HepG2 (cell line): ENCODE measurements at regions not wholly inside any gene's neighbourhood (a gene's known extent, or its start where the extent isn't known, plus 50 kb on each side); places are given as distances from the start of the nearest gene placed in this dataset.

ENCODE experiments used
- ATAC-seq: fragments of 200-7000 bp; cut with Tn5 transposase; 3 replicates; pipeline ENCODE4 v1.9.1; 2020; ENCODE audit warnings: mild to moderate bottlenecking, moderate library complexity
- BruUV-seq: library from RNA; stranded (reverse); fragments of 400-500 nt; replicated peaks from 2 replicates; lab custom pipeline; 2021; lab: Mats Ljungman, UMichigan
- CTCF ChIA-PET: fragments of 300-600 bp; formaldehyde crosslinking; extraction: SDS; loops from one replicate; lab custom pipeline; 2021; ENCODE audit warnings: low total read pairs, inconsistent platforms, low intra/inter-chr PET ratio; lab: Yijun Ruan, JAX
- POLR2A ChIA-PET: fragments of 350-600 bp; sonication (Branson Sonifier 250); formaldehyde crosslinking; loops from one replicate; lab custom pipeline; 2020; ENCODE audit warnings: antibody characterized with exemption, inconsistent platforms; lab: Yijun Ruan, JAX
- DNase-seq: peaks from one replicate; pipeline ENCODE4 v3.0.0-alpha.2; 2015; ENCODE audit warnings: low spot score
- FAIRE-seq: peaks from 3 replicates; lab custom pipeline; 2011; peaks lifted over from hg19 to GRCh38; lab: Jason Lieb, UNC
- H2AFZ ChIP-seq: one replicate; pipeline ENCODE4 v1.6.1; 2011; ENCODE audit warnings: low read length, inconsistent platforms
- H3K27ac ChIP-seq: fragments of 300-600 bp; 3 replicates; pipeline ENCODE4 v1.8.0; 2011; ENCODE audit warnings: mixed run types, mild to moderate bottlenecking, mixed read lengths, low read length, inconsistent platforms; ENCODE audit not compliant: insufficient read depth; ENCODE audit errors: extremely low read length
- H3K27me3 ChIP-seq, 2 experiments: fragments of 200-600 bp in 1 of 2; 2 replicates in 1 of 2; 3 replicates in 1 of 2; pipeline versions ENCODE4 v1.6.0 to v1.8.0; 2011; ENCODE audit warnings: low read length in 2 of 2, mild to moderate bottlenecking in 2 of 2, moderate library complexity in 2 of 2, inconsistent platforms in 1 of 2; ENCODE audit not compliant: insufficient read depth in 2 of 2, control insufficient read depth in 1 of 2
- H3K36me3 ChIP-seq, 2 experiments: fragments of 200-600 bp in 1 of 2; replicated peaks in 1 of 2; 2 replicates in 1 of 2; 3 replicates in 1 of 2; pipeline versions ENCODE4 v1.5.1 to v1.8.0; 2011; ENCODE audit warnings: low read length in 2 of 2, inconsistent platforms in 1 of 2; ENCODE audit not compliant: insufficient read depth in 2 of 2, control insufficient read depth in 1 of 2
- H3K4me1 ChIP-seq: 2 replicates; pipeline ENCODE4 v1.5.1; 2012; ENCODE audit warnings: low read length, inconsistent platforms; ENCODE audit not compliant: insufficient read depth
- H3K4me2 ChIP-seq: 2 replicates; pipeline ENCODE4 v1.6.0; 2011; ENCODE audit warnings: low read depth, low read length, inconsistent platforms
- H3K4me3 ChIP-seq, 3 experiments: fragments of 200-600 bp in 1 of 3; sonication (generic), shearing (Covaris generic) in 1 of 3; replicated peaks in 1 of 3; 2 replicates each; pipeline ENCODE4 v1.5.1; 2011 to 2016; ENCODE audit warnings: low read length in 3 of 3, inconsistent platforms in 2 of 3, low read depth in 2 of 3, mild to moderate bottlenecking in 2 of 3, control low read depth in 1 of 3, mixed read lengths in 1 of 3; ENCODE audit not compliant: insufficient read depth in 1 of 3
- H3K79me2 ChIP-seq: one replicate; pipeline ENCODE4 v1.6.1; 2011; ENCODE audit warnings: low read length, inconsistent platforms; ENCODE audit not compliant: insufficient read depth
- H3K9ac ChIP-seq: 2 replicates; pipeline ENCODE4 v1.6.0; 2011; ENCODE audit warnings: mild to moderate bottlenecking, low read depth, low read length, inconsistent platforms; ENCODE audit not compliant: insufficient read depth
- H3K9me3 ChIP-seq: 2 replicates; pipeline ENCODE4 v1.5.1; 2012; ENCODE audit warnings: mild to moderate bottlenecking, low read length
- H4K20me1 ChIP-seq: 2 replicates; pipeline ENCODE4 v1.6.0; 2011; ENCODE audit warnings: inconsistent platforms, mild to moderate bottlenecking, low read length, moderate library complexity; ENCODE audit not compliant: insufficient read depth
- ADNP ChIP-seq: sonication (generic); formaldehyde crosslinking; IDR thresholded peaks from 2 replicates; pipeline ENCODE4 v1.4.0; 2020; ENCODE audit warnings: missing genetic modification reagents
- CREB1 ChIP-seq, 2 experiments: fragments of 450-650 bp in 1 of 2; IDR thresholded peaks; 2 replicates each; pipeline ENCODE4 v1.6.1; 2016 to 2017; ENCODE audit warnings: control low read depth in 1 of 2, mild to moderate bottlenecking in 1 of 2, missing compliant biosample characterization in 1 of 2, missing genetic modification characterization in 1 of 2
- ELK4 ChIP-seq: sonication (generic); formaldehyde crosslinking; IDR thresholded peaks from 2 replicates; pipeline ENCODE4 v1.9.0; 2021; ENCODE audit warnings: missing genetic modification reagents, borderline replicate concordance
- FOXO4 ChIP-seq: sonication (generic); formaldehyde crosslinking; conservative IDR thresholded peaks from 2 replicates; pipeline ENCODE4 v1.8.1; 2023; ENCODE audit warnings: missing genetic modification reagents
- KLF16 ChIP-seq, 2 experiments: sonication (generic) in 1 of 2; formaldehyde crosslinking in 1 of 2; IDR thresholded peaks; 2 replicates each; pipeline versions ENCODE4 v1.6.1 to v1.8.0; 2016 to 2023; ENCODE audit warnings: missing genetic modification reagents in 2 of 2, missing compliant biosample characterization in 1 of 2
- SIX4 ChIP-seq: sonication (generic); formaldehyde crosslinking; IDR thresholded peaks from 2 replicates; pipeline ENCODE4 v1.4.0; 2020; ENCODE audit warnings: missing genetic modification reagents
- SOX6 ChIP-seq, 2 experiments: fragments of 450-650 bp in 1 of 2; sonication (generic) in 1 of 2; formaldehyde crosslinking in 1 of 2; IDR thresholded peaks; 2 replicates each; pipeline versions ENCODE4 v1.4.0 to v1.6.1; 2017 to 2020; ENCODE audit warnings: antibody characterized with exemption in 1 of 2, mild to moderate bottlenecking in 1 of 2, missing genetic modification reagents in 1 of 2
- SRF ChIP-seq: IDR thresholded peaks from 2 replicates; pipeline ENCODE4 v1.6.1; 2011; ENCODE audit warnings: mild to moderate bottlenecking, low read depth, low read length, moderate library complexity
- SUZ12 ChIP-seq: fragments of 150-350 bp; IDR thresholded peaks from 2 replicates; pipeline ENCODE4 v1.6.1; 2014; ENCODE audit warnings: low read depth, low read length
- TFE3 ChIP-seq: IDR thresholded peaks from 2 replicates; pipeline ENCODE4 v1.6.1; 2016
- U2AF1 ChIP-seq: fragments of 200-400 bp; formaldehyde crosslinking; optimal IDR thresholded peaks from 2 replicates; pipeline ENCODE3; 2017; ENCODE audit warnings: mild to moderate bottlenecking, low read depth, low read length
- ZGPAT ChIP-seq: IDR thresholded peaks from 2 replicates; pipeline ENCODE4 v1.6.1; 2016; ENCODE audit warnings: mild to moderate bottlenecking
- ZNF225 ChIP-seq: sonication (generic); formaldehyde crosslinking; IDR thresholded peaks from 2 replicates; pipeline ENCODE4 v1.4.0; 2020; ENCODE audit warnings: mild to moderate bottlenecking, missing genetic modification reagents
- ZNF367 ChIP-seq: sonication (generic); formaldehyde crosslinking; IDR thresholded peaks from 2 replicates; pipeline ENCODE4 v1.4.0; 2020; ENCODE audit warnings: missing genetic modification reagents, borderline replicate concordance
- ZSCAN12 ChIP-seq: sonication (generic); formaldehyde crosslinking; IDR thresholded peaks from 2 replicates; pipeline ENCODE4 v1.9.0; 2021; ENCODE audit warnings: mild to moderate bottlenecking, missing genetic modification reagents
- WGBS: methylation state at CpG from one replicate; pipeline ENCODE4 v1.1.6; 2017; ENCODE audit warnings: low lambda C conversion rate; 5-methylcytosine and 5-hydroxymethylcytosine counted together
- in situ Hi-C: cut with HindIII; loops from 2 replicates; pipeline ENCODE4 v1.10.0; 2017; ENCODE audit warnings: low pct_unique_long_range_greater_than_20kb; ENCODE audit not compliant: extremely low pct_ligation_motif_present
- intact Hi-C: fragments of 100-400 bp; cut with micrococcal nuclease; formaldehyde crosslinking; loops from one replicate; pipeline ENCODE4 v1.10.0; 2022; ENCODE audit not compliant: unreplicated experiment
- TF ChIP-seq, protein P1 (sequence below): sonication (generic); formaldehyde crosslinking; IDR thresholded peaks from 2 replicates; pipeline ENCODE4 v1.8.1; 2023; ENCODE audit warnings: missing genetic modification reagents, mild to moderate bottlenecking, borderline replicate concordance

- ATAC-seq: peak; percentile 84
- TF ChIP-seq ADNP (CRISPR knock-in tag) (0 out of 2 replicates have a peak, but pooled peaks have one; percentile 13), ZNF367 (CRISPR knock-in tag) (no peak), TFE3 (CRISPR knock-in tag) (no peak), ELK4 (CRISPR knock-in tag) (no peak), ZNF225 (CRISPR knock-in tag) (no peak), ZSCAN12 (CRISPR knock-in tag) (no peak), FOXO4 (CRISPR knock-in tag) (no peak), U2AF1 (no peak), SRF (no peak), SUZ12 (no peak), KLF16 (CRISPR knock-in tag; IDR thresholded peaks at IDR 0.05) (no peak), ZGPAT (0 out of 2 replicates have a peak, but pooled peaks have one; percentile 35), SIX4 (CRISPR knock-in tag) (no peak), CREB1 (IDR thresholded peaks at IDR 0.05) (no peak; the same call in 1 of the 2 replicates), CREB1 (CRISPR knock-in tag; IDR thresholded peaks at IDR 0.05) (no peak), SOX6 (IDR thresholded peaks at IDR 0.05) (no peak), SOX6 (CRISPR knock-in tag; IDR thresholded peaks at IDR 0.05) (no peak)
- TF ChIP-seq, protein P1, sequence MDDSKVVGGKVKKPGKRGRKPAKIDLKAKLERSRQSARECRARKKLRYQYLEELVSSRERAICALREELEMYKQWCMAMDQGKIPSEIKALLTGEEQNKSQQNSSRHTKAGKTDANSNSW: no peak
These were observed 74.4 kb upstream of the ARL4D start for GRCh38 chr17:43324205-43324893.

More at GRCh38 chr17:43324205-43324893, 74.4 kb upstream of the ARL4D start:
- peak overlapping the region; percentile 71 for H2AFZ ChIP-seq
- ChIA-PET CTCF (interaction anchor here (1.4 kb wide), 1 partner anchor 9 kb away, joined by 3 read pairs; no protein-coding TSS in a partner anchor), POLR2A (interaction anchor here (0.6 to 1.4 kb wide), 4 partner anchors 10 to 45 kb away, joined by 3 to 9 read pairs (median 5); no protein-coding TSS in a partner anchor)
- BruUV-seq: no TSS peak
- peaks cover 0 to 3% of the 10 kb centered on the region in 2 experiments; a peak in 1 of 5 replicates for H3K36me3 ChIP-seq
- WGBS: 22% methylated on average over 22 of the region's 22 CpGs
- no peaks in the 10 kb centered on the region for H3K79me2 ChIP-seq
- H3K27me3 ChIP-seq: no peaks in the 10 kb centered on the region
- in situ Hi-C loops: no loop called here
- intact Hi-C loops: no loop called here
- H4K20me1 ChIP-seq: no peaks in the 10 kb centered on the region
- peaks cover 11% of the 10 kb centered on the region for H3K9me3 ChIP-seq
- peak overlapping the region; percentile 51 to 69 (median 59) for H3K4me3 ChIP-seq
- H3K4me1 ChIP-seq: peaks cover 25% of the 10 kb centered on the region
- H3K27ac ChIP-seq: no peak overlapping the region
- FAIRE-seq (no peak), DNase-seq (no peak)
- H3K9ac ChIP-seq: peak overlapping the region; percentile 54
- peak overlapping the region; percentile 92 for H3K4me2 ChIP-seq
